ENCODE measurements at regions not wholly inside any gene's neighbourhood (a gene's known extent, or its start where the extent isn't known, plus 50 kb on each side); places are given as distances from the start of the nearest gene placed in this dataset.

- H3K9me3 ChIP-seq (ENCODE audit: control insufficient read depth in 2 of 2, low read length in 2 of 2) = no peaks in the 10 kb centered on the region
- no peaks in the 10 kb centered on the region for H3K36me3 ChIP-seq (ENCODE audit: control insufficient read depth in 2 of 2, insufficient read depth in 2 of 2, low read length in 2 of 2)
- no peaks in the 10 kb centered on the region for H3K4me1 ChIP-seq (ENCODE audit: control insufficient read depth, insufficient read depth, low read length)
- H3K27me3 ChIP-seq (ENCODE audit: control insufficient read depth in 1 of 2, insufficient read depth in 2 of 2, low read length in 2 of 2) = no peaks in the 10 kb centered on the region
- no peak overlapping the region for H3K9ac ChIP-seq (ENCODE audit: low read length in 2 of 2)
- H3K4me3 ChIP-seq (ENCODE audit: low read length in 2 of 2) = no peak overlapping the region
- no peak overlapping the region for H3K27ac ChIP-seq (ENCODE audit: low read length)
Observed at GRCh38 chr5:164357395-164358033, 852.1 kb downstream of the MAT2B start.

GRCh38 chr5:164358531-164359259, 853.3 kb downstream of the MAT2B start:
- Histone ChIP-seq H3K36me3 (ENCODE audit: control insufficient read depth in 2 of 2, insufficient read depth in 2 of 2, low read length in 2 of 2) (no peaks in the 10 kb centered on the region), H3K27me3 (ENCODE audit: control insufficient read depth in 1 of 2, insufficient read depth in 2 of 2, low read length in 2 of 2) (no peaks in the 10 kb centered on the region), H3K4me3 (ENCODE audit: low read length in 2 of 2) (no peak overlapping the region), H3K9me3 (ENCODE audit: control insufficient read depth in 2 of 2, low read length in 2 of 2) (no peaks in the 10 kb centered on the region), H3K4me1 (ENCODE audit: control insufficient read depth, insufficient read depth, low read length) (no peaks in the 10 kb centered on the region), H3K27ac (ENCODE audit: low read length) (no peak overlapping the region), H3K9ac (ENCODE audit: low read length in 2 of 2) (no peak overlapping the region)

GRCh38 chr5:164359260-164360255, 854.1 kb downstream of the MAT2B start:
- H3K27ac ChIP-seq (ENCODE audit: low read length) = no peak overlapping the region
- no peaks in the 10 kb centered on the region for H3K36me3 ChIP-seq (ENCODE audit: control insufficient read depth in 2 of 2, insufficient read depth in 2 of 2, low read length in 2 of 2)
- no peak overlapping the region for H3K4me3 ChIP-seq (ENCODE audit: low read length in 2 of 2)
- no peaks in the 10 kb centered on the region for H3K9me3 ChIP-seq (ENCODE audit: control insufficient read depth in 2 of 2, low read length in 2 of 2)
- no peak overlapping the region for H3K9ac ChIP-seq (ENCODE audit: low read length in 2 of 2)
- H3K27me3 ChIP-seq (ENCODE audit: control insufficient read depth in 1 of 2, insufficient read depth in 2 of 2, low read length in 2 of 2) = no peaks in the 10 kb centered on the region
- no peaks in the 10 kb centered on the region for H3K4me1 ChIP-seq (ENCODE audit: control insufficient read depth, insufficient read depth, low read length)

GRCh38 chr5:164360589-164360988, 855.2 kb downstream of the MAT2B start:
- no peak overlapping the region for H3K9ac ChIP-seq (ENCODE audit: low read length in 2 of 2)
- H3K27me3 ChIP-seq (ENCODE audit: control insufficient read depth in 1 of 2, insufficient read depth in 2 of 2, low read length in 2 of 2) = no peaks in the 10 kb centered on the region
- no peaks in the 10 kb centered on the region for H3K4me1 ChIP-seq (ENCODE audit: control insufficient read depth, insufficient read depth, low read length)
- no peak overlapping the region for H3K4me3 ChIP-seq (ENCODE audit: low read length in 2 of 2)
- no peaks in the 10 kb centered on the region for H3K36me3 ChIP-seq (ENCODE audit: control insufficient read depth in 2 of 2, insufficient read depth in 2 of 2, low read length in 2 of 2)
- no peak overlapping the region for H3K27ac ChIP-seq (ENCODE audit: low read length)
- H3K9me3 ChIP-seq (ENCODE audit: control insufficient read depth in 2 of 2, low read length in 2 of 2) = no peaks in the 10 kb centered on the region

GRCh38 chr5:164361986-164362385, 856.6 kb downstream of the MAT2B start:
- Histone ChIP-seq H3K36me3 (ENCODE audit: control insufficient read depth in 2 of 2, insufficient read depth in 2 of 2, low read length in 2 of 2) (no peaks in the 10 kb centered on the region), H3K9ac (ENCODE audit: low read length in 2 of 2) (no peak overlapping the region), H3K9me3 (ENCODE audit: control insufficient read depth in 2 of 2, low read length in 2 of 2) (no peaks in the 10 kb centered on the region), H3K4me3 (ENCODE audit: low read length in 2 of 2) (no peak overlapping the region), H3K27me3 (ENCODE audit: control insufficient read depth in 1 of 2, insufficient read depth in 2 of 2, low read length in 2 of 2) (no peaks in the 10 kb centered on the region), H3K27ac (ENCODE audit: low read length) (no peak overlapping the region), H3K4me1 (ENCODE audit: control insufficient read depth, insufficient read depth, low read length) (no peaks in the 10 kb centered on the region)

- Histone ChIP-seq H3K36me3 (ENCODE audit: control insufficient read depth in 2 of 2, insufficient read depth in 2 of 2, low read length in 2 of 2) (no peaks in the 10 kb centered on the region), H3K4me3 (ENCODE audit: low read length in 2 of 2) (no peak overlapping the region), H3K4me1 (ENCODE audit: control insufficient read depth, insufficient read depth, low read length) (no peaks in the 10 kb centered on the region), H3K9ac (ENCODE audit: low read length in 2 of 2) (no peak overlapping the region), H3K27ac (ENCODE audit: low read length) (no peak overlapping the region), H3K9me3 (ENCODE audit: control insufficient read depth in 2 of 2, low read length in 2 of 2) (no peaks in the 10 kb centered on the region), H3K27me3 (ENCODE audit: control insufficient read depth in 1 of 2, insufficient read depth in 2 of 2, low read length in 2 of 2) (no peaks in the 10 kb centered on the region)
Observed at GRCh38 chr5:164362835-164363234, 857.4 kb downstream of the MAT2B start.

GRCh38 chr5:164364237-164365208, 859.1 kb downstream of the MAT2B start:
- no peak overlapping the region for H3K9ac ChIP-seq (ENCODE audit: low read length in 2 of 2)
- H3K4me1 ChIP-seq (ENCODE audit: control insufficient read depth, insufficient read depth, low read length) = no peaks in the 10 kb centered on the region
- H3K4me3 ChIP-seq (ENCODE audit: low read length in 2 of 2) = no peak overlapping the region
- no peaks in the 10 kb centered on the region for H3K9me3 ChIP-seq (ENCODE audit: control insufficient read depth in 2 of 2, low read length in 2 of 2)
- no peaks in the 10 kb centered on the region for H3K36me3 ChIP-seq (ENCODE audit: control insufficient read depth in 2 of 2, insufficient read depth in 2 of 2, low read length in 2 of 2)
- H3K27me3 ChIP-seq (ENCODE audit: control insufficient read depth in 1 of 2, insufficient read depth in 2 of 2, low read length in 2 of 2) = no peaks in the 10 kb centered on the region
- no peak overlapping the region for H3K27ac ChIP-seq (ENCODE audit: low read length)

GRCh38 chr5:164370841-164371240, 865.4 kb downstream of the MAT2B start:
- Histone ChIP-seq H3K36me3 (ENCODE audit: control insufficient read depth in 2 of 2, insufficient read depth in 2 of 2, low read length in 2 of 2) (no peaks in the 10 kb centered on the region), H3K9me3 (ENCODE audit: control insufficient read depth in 2 of 2, low read length in 2 of 2) (no peaks in the 10 kb centered on the region), H3K9ac (ENCODE audit: low read length in 2 of 2) (no peak overlapping the region), H3K4me3 (ENCODE audit: low read length in 2 of 2) (no peak overlapping the region), H3K4me1 (ENCODE audit: control insufficient read depth, insufficient read depth, low read length) (no peaks in the 10 kb centered on the region), H3K27me3 (ENCODE audit: control insufficient read depth in 1 of 2, insufficient read depth in 2 of 2, low read length in 2 of 2) (no peaks in the 10 kb centered on the region), H3K27ac (ENCODE audit: low read length) (no peak overlapping the region)

- no peaks in the 10 kb centered on the region for H3K4me1 ChIP-seq (ENCODE audit: control insufficient read depth, insufficient read depth, low read length)
- H3K27ac ChIP-seq (ENCODE audit: low read length) = no peak overlapping the region
- no peaks in the 10 kb centered on the region for H3K9me3 ChIP-seq (ENCODE audit: control insufficient read depth in 2 of 2, low read length in 2 of 2)
- no peak overlapping the region for H3K4me3 ChIP-seq (ENCODE audit: low read length in 2 of 2)
- H3K36me3 ChIP-seq (ENCODE audit: control insufficient read depth in 2 of 2, insufficient read depth in 2 of 2, low read length in 2 of 2) = no peaks in the 10 kb centered on the region
- H3K27me3 ChIP-seq (ENCODE audit: control insufficient read depth in 1 of 2, insufficient read depth in 2 of 2, low read length in 2 of 2) = no peaks in the 10 kb centered on the region
- no peak overlapping the region for H3K9ac ChIP-seq (ENCODE audit: low read length in 2 of 2)
Observed at GRCh38 chr5:164372892-164373291, 867.5 kb downstream of the MAT2B start.

GRCh38 chr5:164373876-164374275, 868.5 kb downstream of the MAT2B start:
- H3K4me3 ChIP-seq (ENCODE audit: low read length in 2 of 2) = no peak overlapping the region
- H3K4me1 ChIP-seq (ENCODE audit: control insufficient read depth, insufficient read depth, low read length) = no peaks in the 10 kb centered on the region
- H3K27ac ChIP-seq (ENCODE audit: low read length) = no peak overlapping the region
- H3K9ac ChIP-seq (ENCODE audit: low read length in 2 of 2) = no peak overlapping the region
- no peaks in the 10 kb centered on the region for H3K36me3 ChIP-seq (ENCODE audit: control insufficient read depth in 2 of 2, insufficient read depth in 2 of 2, low read length in 2 of 2)
- H3K9me3 ChIP-seq (ENCODE audit: control insufficient read depth in 2 of 2, low read length in 2 of 2) = no peaks in the 10 kb centered on the region
- no peaks in the 10 kb centered on the region for H3K27me3 ChIP-seq (ENCODE audit: control insufficient read depth in 1 of 2, insufficient read depth in 2 of 2, low read length in 2 of 2)

Data from stomach smooth muscle (tissue), 2 donors.